Activated CD4-positive, alpha-beta T cell treated with anti-CD3 and anti-CD28 coated beads for 48 hours (primary cell): ENCODE measurements at regions not wholly inside any gene's neighbourhood (a gene's known extent, or its start where the extent isn't known, plus 50 kb on each side); places are given as distances from the start of the nearest gene placed in this dataset.
"Not testable (repeated sequence)": the region's sequence is repeated elsewhere in the genome, so short reads cannot be mapped to it uniquely, and the experiment has no call there.

Experiments used
- DNase-seq: peaks from one replicate; pipeline ENCODE4 v3.0.0-alpha.2; 2020

- DNase-seq: no peak
Measured at GRCh38 chr2:36302911-36303310, 52.7 kb upstream of the CRIM1 start.

- no peak for DNase-seq
Measured at GRCh38 chr2:36301843-36302242, 53.7 kb upstream of the CRIM1 start.

DNA sequence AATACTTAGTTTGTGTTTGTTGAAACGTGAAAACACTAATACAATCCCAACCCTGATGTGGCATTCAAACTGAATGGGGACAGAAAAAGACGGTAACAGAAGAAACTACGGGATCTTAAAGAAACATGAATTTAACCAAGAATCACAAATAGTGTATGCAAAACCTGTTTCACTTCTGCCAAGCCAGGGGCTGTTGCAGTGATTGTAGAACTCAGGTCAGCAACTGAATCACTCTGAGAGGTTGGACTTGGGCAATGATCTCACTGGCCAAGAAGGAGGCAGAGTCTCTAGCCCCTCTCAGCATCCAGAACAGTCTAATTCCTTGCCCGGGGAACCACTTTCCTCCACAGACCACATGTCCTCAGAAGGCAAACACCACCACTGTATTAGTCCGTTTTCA is 54.9 kb upstream of the CRIM1 start:
- DNase-seq: no peak

- no peak for DNase-seq
Measured at GRCh38 chr2:36296798-36297197, 58.8 kb upstream of the CRIM1 start.

DNA sequence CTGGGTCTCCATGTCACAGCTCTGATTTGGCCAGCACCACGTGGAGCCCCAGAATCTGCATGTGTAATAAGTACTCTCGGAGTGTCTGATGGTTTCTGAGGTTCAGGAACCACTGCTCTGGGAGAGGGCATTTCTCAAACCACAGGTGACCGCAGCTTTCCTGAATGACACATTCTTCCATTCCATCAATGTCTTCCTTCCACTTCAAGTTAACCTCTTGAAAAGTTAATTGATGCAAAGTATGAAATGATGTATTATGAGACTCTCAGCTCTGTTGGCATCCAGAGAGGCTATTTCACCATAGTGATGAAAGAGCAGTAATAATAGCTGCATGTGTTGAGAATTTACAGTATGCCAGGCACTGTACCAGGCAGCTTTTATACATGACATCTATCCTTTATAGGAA is 61.3 kb upstream of the CRIM1 start:
- DNase-seq: peak; percentile 31

GRCh38 chr2:36290306-36290856 is 65.2 kb upstream of the CRIM1 start:
- no peak for DNase-seq

DNA sequence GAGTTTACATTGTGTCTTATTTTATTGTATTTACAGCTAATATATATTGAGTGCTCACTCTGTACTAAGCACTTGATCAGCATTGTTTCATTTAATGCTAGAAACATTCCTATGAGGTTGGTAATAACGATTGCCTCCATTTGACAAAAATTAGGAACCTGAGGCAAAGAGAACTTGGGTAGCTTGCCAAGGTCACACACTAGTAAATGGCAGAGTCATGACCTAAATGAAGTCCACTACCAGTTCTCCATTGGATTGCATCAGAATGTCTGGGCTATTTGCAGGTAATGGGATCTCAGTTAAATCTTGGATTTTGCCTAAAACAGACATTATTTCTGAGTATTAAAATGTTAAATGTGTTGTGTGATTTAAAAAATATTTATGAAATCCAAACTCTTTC is 65.8 kb upstream of the CRIM1 start:
- no peak for DNase-seq

DNA sequence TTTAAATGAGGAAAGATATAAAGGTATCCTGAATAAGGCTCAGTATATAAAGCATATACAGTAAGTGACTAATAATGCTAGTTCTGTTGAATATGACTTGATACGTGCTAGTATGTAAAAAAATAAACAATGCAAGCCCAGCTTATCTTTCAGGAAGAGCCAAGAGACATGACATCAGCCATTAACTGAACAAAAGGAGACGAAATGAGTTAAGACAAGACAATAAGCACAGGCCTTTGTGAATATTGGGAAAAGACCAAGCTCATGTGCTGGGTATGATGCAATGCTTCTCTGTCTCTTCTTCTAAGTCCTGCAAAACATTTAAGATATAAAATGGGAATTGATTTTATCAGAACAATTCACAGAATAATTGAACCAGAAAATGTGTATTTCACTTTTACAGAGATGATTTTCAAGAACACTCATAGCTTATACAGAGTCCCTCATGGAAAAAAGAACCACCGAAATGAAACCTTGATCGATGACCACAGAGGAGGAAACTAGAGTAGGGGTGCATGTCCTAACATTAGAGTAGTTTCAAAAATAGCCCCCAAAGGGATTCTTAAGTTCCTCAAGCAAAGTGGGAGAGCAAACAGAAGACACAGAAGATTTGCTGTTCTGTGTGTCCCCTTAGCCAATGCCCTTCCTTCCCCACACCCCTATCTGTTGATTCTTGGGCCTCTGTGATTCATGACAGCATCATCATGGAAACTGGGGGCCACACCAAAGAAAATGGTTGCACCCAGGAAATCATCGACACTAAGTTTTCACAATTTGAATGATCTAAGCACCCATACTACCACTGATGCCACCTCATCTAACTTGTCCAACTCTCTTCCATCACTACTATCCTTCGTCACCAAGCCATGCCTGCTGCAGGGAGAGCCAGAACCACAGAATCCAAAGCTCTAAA is 68.0 kb upstream of the CRIM1 start:
- DNase-seq: peak; percentile 56

GRCh38 chr2:36279506-36279905 is 76.1 kb upstream of the CRIM1 start:
- not testable (repeated sequence) for DNase-seq

- no peak for DNase-seq
Measured at GRCh38 chr2:36277881-36278523, 77.6 kb upstream of the CRIM1 start.

- DNase-seq: peak; percentile 62
Measured at GRCh38 chr2:36277146-36277808, 78.3 kb upstream of the CRIM1 start.

DNA sequence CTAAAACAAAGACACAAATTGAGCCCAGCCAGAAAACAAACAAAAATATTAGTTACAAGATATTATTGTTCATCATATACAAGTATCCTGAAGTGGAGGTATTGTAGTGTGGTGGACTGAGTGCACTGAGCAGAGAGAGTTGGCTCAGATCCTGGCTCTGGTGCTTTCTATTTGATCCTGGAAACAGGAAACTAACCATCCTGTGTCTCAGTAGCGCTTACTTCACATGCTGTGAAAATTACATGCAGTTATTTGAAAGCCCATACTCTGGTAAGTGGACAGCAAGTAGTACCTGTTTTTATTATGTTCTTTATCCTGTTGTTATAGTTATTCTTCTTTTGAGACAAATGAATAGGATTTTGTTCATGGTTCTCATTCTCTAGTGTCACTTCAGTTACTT is 84.3 kb upstream of the CRIM1 start:
- no peak for DNase-seq

GRCh38 chr2:36270758-36271157 is 84.8 kb upstream of the CRIM1 start:
- DNase-seq: no peak

GRCh38 chr2:36267194-36267593 is 88.4 kb upstream of the CRIM1 start:
- no peak for DNase-seq

- DNase-seq: no peak
Measured at GRCh38 chr2:36266536-36267121, 88.9 kb upstream of the CRIM1 start.

DNA sequence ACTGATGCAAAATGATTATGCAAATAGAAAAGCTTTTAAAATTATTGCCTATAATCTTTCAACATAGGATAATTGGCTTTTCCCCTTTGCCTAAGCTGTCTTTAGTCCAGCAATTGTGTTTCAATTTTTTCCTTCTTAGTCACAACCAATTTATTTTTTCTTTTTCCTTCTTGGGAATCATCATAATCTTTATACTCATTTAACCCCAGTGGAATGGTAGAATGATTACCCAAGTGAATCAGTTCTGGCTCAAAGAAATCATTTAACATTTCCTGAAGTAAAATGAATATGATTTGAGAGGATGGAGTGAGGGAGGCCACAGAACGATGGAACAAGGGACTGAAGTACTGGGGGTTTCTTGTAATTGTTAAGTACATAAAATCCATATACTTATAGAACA is 93.0 kb upstream of the CRIM1 start:
- DNase-seq: no peak

DNA sequence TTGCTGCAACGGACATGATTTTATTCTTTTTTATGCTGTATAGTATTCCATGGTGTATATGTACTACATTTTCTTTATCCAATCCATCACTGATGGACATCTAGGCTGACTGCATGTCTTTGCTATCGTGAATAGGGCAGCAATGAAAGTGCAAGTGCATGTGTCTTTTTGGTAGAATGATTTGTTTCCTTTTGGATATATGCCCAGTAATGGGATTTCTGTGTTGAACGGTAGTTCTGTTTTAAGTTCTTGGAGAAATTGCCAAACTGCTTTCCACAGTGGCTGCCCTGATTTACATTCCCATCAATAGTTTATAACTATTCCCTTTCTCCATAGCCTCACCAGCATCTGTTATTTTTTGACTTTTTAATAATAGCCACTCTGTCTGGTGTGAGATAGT is 99.7 kb upstream of the CRIM1 start:
- no peak for DNase-seq

DNA sequence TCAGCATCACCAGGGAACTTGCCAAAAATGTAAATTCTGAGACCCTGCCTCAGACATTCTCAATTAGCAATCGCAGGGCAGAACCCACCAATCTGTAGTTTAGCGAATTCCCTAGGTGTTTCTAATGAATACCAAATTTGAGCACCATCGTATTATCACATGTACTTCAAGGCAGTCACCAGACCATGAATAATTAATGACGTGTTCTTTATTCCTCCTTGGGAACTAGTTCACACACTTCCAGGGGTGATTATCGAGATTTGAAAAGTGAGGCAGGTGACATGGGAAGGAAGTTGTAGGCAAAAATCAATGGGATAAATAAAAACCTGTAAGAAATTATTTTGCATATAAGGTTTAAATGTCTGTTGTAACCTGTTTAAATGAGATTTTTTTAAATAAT is 102.5 kb upstream of the CRIM1 start:
- DNase-seq: no peak

GRCh38 chr2:36246320-36246990 is 109.1 kb upstream of the CRIM1 start:
- DNase-seq: no peak

DNA sequence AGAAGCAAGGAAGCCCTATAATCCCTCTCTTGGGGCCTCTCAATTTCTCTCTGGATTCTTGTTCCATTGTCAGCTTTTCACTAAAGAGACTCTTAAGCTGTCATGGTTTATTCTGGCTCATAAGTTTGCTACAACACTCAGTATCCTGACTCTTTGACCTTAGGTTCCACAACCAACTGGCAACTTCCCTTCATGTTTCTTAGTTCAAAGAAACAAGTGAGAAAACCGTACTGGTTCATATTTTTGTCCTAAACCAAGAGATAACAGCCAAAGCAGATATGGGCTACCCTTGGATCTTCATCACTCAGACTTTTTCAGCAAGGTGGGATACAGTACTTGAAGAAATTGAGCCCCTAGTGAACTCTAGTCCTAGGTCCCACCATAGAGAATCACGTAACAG is 109.9 kb upstream of the CRIM1 start:
- no peak for DNase-seq

DNA sequence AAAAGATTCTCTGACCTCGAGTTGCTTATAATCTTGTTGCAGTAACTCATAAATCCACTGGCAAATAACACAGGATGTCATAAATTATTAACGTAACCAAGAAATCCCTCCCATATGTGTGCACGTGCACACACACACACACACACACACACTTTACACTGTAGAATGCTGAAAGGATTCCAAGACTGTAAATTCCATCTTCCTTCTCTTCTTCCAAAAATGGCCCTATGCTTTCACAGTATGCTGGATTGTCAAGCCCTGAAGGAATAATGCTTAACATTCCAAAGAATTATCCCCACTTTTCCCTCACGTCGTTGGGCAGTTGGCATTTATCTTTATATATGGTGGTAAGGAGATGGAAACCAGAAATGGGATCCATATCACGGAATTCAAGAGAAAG is 117.5 kb upstream of the CRIM1 start:
- no peak for DNase-seq

- DNase-seq: no peak
Measured at GRCh38 chr2:36235882-36236281, 119.7 kb upstream of the CRIM1 start.

DNA sequence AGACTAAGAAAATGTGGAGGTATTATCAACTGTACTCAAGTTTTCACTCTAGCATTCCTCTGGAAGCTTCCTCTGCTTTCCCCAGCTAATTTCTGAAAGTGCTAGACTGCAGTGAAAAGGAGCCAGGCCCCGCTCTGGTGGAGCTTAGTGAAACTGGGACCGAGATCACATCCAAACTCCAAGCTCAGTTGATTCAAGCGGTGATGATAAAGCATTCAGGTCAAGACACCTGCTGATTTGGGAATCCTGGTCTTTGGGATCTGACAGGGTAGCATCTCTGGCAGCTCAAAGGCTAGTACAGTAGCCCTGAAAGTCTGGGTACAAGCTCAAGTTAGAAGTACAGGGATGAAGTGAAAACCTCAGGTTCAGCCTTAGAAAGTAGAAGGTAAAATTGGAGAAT is 120.2 kb upstream of the CRIM1 start:
- DNase-seq: no peak
